ENCODE measurements at regions not wholly inside any gene's neighbourhood (a gene's known extent, or its start where the extent isn't known, plus 50 kb on each side); places are given as distances from the start of the nearest gene placed in this dataset.

DNA sequence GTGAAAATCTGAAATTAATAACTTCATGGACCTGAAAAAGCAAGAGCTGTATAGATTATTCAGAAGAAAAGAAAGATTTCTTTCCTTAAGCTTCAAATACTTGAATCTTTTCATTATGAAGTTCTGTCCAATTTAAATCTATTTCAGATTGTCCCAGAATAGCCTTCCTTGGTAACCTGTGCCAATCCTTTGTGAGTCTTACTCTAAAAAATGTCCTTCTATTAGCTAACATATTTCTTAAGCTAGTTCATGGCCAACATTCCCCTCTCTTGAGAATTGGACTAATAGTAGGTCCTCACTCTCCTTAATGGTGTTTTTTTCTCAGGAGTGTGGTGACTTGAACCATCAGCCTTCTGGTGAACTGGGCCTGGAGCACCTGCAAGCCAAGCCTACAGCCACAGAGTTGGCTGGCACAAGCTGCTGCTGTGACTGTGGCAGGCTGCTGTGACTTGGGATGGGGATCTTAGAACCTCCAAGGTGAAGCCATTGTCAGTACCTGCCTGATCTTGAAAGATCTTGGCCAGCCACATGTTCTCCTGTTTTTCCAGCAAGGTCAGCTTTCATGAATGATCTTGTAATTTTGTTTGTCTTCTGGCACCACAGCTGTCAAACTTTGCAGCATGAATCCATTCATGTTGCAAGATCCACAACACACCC, 262.6 kb upstream of the MAP3K1 start:
- no peak for ATAC-seq
- TF ChIP-seq, protein P1, sequence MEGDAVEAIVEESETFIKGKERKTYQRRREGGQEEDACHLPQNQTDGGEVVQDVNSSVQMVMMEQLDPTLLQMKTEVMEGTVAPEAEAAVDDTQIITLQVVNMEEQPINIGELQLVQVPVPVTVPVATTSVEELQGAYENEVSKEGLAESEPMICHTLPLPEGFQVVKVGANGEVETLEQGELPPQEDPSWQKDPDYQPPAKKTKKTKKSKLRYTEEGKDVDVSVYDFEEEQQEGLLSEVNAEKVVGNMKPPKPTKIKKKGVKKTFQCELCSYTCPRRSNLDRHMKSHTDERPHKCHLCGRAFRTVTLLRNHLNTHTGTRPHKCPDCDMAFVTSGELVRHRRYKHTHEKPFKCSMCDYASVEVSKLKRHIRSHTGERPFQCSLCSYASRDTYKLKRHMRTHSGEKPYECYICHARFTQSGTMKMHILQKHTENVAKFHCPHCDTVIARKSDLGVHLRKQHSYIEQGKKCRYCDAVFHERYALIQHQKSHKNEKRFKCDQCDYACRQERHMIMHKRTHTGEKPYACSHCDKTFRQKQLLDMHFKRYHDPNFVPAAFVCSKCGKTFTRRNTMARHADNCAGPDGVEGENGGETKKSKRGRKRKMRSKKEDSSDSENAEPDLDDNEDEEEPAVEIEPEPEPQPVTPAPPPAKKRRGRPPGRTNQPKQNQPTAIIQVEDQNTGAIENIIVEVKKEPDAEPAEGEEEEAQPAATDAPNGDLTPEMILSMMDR (IDR thresholded peaks at IDR 0.05): no peak
- Histone ChIP-seq H3K27ac (no peak overlapping the region), H3K9me3 (no peaks in the 10 kb centered on the region), H3K4me1 (no peaks in the 10 kb centered on the region), H3K27me3 (ENCODE audit: insufficient read depth in 3 of 3, low read length in 2 of 3) (no peaks in the 10 kb centered on the region), H3K36me3 (ENCODE audit: insufficient read depth in 1 of 2, low read depth in 1 of 2) (no peaks in the 10 kb centered on the region), H3K4me3 (no peak overlapping the region)
- DNase-seq: no peak
- intact Hi-C loops (cut with DNase I): no loop called here

DNA sequence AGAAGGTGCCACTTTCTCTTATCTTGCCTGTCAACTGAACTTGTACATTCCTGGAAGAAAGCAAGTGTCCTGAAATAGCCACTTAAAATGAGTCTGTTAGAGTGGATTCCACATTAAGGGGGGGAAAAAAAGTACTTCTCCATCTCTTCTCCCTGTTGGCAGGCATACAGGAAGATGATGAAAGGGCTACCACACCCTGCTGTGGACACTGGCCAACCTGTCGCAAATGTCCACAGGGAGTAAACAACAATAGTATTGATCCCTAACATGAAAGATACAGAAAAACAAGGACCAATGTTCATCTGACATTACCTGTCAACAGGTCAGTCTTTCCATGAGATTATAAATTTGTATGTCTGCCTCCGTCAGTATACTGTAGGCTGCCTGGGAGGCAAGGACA, 265.1 kb upstream of the MAP3K1 start:
- no peak for ATAC-seq
- TF ChIP-seq, protein P1 (IDR thresholded peaks at IDR 0.05): no peak
- 68 to 82% (median 73%) methylated on average over 2 of the region's 2 CpGs for WGBS, 3 donors

DNA sequence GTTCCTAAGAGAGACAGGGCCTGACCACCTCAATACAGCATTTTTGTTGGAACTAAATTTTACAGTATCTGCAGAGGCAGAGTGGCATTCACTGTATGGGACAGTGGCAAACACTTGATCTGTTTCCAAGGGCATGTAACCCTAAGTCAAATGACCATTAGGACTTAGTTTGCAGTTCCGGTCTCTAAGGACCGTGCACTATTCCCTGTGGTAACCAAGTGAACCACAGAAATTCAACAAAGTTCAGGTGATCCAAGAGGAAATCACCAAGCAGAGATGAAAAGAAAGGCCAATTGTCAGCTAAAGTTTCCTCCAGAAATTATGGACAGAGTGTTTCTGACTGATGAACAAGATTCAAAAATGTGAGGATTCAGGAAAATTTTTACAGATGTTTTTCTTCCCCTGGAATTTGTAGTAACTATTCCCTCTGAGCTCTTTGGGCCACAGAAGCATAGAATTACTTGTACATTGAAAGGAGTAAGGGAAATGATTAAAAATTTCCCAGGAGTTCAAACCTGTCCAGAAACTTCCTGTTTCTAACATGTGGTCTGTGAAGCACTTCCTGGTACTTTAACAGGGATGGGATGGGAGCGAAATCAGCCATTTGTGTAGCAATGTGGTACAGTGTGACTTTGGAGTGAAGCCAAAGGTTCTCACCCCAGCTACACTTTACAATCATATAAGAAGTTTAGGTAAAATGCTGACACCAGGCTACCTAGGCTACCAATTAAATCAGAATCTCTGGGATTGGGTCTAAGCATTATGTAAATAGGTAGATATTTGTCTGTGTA, 266.1 kb upstream of the MAP3K1 start:
- Histone ChIP-seq H3K4me3 (no peak overlapping the region), H3K27ac (no peak overlapping the region), H3K27me3 (ENCODE audit: insufficient read depth in 3 of 3, low read length in 2 of 3) (no peaks in the 10 kb centered on the region), H3K36me3 (ENCODE audit: insufficient read depth in 1 of 2, low read depth in 1 of 2) (no peaks in the 10 kb centered on the region), H3K9me3 (no peaks in the 10 kb centered on the region), H3K4me1 (no peaks in the 10 kb centered on the region)
- no peak for DNase-seq
- ATAC-seq: no peak
- intact Hi-C loops (cut with DNase I): no loop called here
- TF ChIP-seq, protein P1 (IDR thresholded peaks at IDR 0.05): no peak
- 75 to 87% (median 85%) methylated on average over 3 of the region's 3 CpGs for WGBS, 3 donors

More for the DNA sequence above, 265.1 kb upstream of the MAP3K1 start:
- Histone ChIP-seq H3K27me3 (ENCODE audit: insufficient read depth in 3 of 3, low read length in 2 of 3) (no peaks in the 10 kb centered on the region), H3K36me3 (ENCODE audit: insufficient read depth in 1 of 2, low read depth in 1 of 2) (no peaks in the 10 kb centered on the region), H3K4me1 (no peaks in the 10 kb centered on the region), H3K27ac (no peak overlapping the region), H3K4me3 (no peak overlapping the region), H3K9me3 (no peaks in the 10 kb centered on the region)
- no peak for DNase-seq
- intact Hi-C loops (cut with DNase I): no loop called here

DNA sequence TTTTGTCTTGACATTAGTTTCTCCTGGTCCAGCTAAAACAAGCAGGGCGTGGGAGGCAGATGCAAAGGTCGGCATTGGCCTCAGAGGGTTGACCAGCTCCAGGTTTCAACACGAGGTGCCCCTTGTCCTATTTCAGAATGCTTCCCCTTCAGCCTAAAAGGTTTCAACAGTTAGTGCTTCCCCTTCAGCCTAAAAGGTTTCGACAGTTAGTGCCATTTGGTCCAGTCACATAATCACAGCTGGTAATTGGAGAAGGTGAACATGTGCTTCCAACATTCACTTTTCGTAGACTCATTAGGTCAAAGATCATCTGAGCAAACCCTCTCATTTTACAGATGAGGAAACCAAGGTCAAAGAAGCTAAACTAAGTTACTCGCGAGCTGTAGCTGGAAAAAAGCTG, 270.3 kb upstream of the MAP3K1 start:
- DNase-seq: no peak
- H3K9me3 ChIP-seq: no peaks in the 10 kb centered on the region
- no peak overlapping the region for H3K27ac ChIP-seq
- WGBS, 3 donors: 49 to 69% (median 61%) methylated on average over 7 of the region's 7 CpGs
- TF ChIP-seq, protein P1 (IDR thresholded peaks at IDR 0.05): no peak
- H3K27me3 ChIP-seq (ENCODE audit: insufficient read depth in 3 of 3, low read length in 2 of 3): no peaks in the 10 kb centered on the region
- ATAC-seq: no peak
- no peaks in the 10 kb centered on the region for H3K4me1 ChIP-seq
- no peak overlapping the region for H3K4me3 ChIP-seq
- intact Hi-C loops (cut with DNase I): no loop called here
- H3K36me3 ChIP-seq (ENCODE audit: insufficient read depth in 1 of 2, low read depth in 1 of 2): no peaks in the 10 kb centered on the region

All from psoas muscle (tissue), 7 donors.